GM19438 (cell line): ENCODE measurements at regions not wholly inside any gene's neighbourhood (a gene's known extent, or its start where the extent isn't known, plus 50 kb on each side); places are given as distances from the start of the nearest gene placed in this dataset.

ENCODE experiments used
- ATAC-seq: cut with Tn5 transposase; IDR thresholded peaks from one replicate; pipeline ENCODE4 v1.9.1; 2021; ENCODE audit warnings: low read depth; ENCODE audit not compliant: unreplicated experiment

DNA sequence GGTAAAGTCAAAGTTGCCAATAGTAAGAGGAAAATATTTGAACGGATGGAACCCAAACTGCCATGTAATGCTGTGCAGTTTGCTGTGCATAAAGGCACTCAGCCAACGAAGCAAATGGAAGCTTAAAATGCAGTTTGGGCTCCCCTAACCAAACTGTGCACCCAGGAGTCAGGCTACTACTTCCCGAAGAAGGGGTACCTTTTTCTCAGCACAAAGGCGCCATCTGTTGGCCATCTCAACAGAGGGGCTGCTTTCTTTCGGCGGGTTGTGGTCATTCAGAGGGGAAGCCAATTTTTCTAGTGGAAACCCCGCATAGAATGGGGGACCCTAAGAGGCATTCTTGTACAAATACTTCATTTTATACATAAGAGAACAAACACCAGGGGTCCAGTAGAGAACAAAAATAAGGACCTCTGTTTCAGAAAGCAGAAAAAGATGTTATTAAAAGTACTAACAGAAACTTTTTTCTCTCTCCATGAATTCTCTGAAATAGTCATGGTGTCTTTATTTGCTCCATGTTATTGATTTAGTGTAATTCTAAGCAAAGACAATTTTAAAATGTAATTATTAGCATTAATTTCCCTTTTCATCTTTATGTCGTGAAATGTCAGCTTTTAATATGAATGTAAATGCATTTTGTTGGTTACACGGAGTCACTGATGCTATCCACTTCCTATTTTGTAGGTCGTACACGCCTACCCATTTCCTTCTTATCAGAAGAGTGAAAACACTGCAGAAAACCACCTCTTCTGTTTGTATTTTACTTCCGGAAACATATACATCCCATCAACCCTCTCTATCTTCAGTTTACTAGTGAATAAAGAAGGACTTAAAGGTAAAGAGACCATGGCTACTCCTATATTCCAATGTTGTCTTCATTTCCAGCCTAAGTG is 453.3 kb downstream of the KCNJ2 start:
- no peak for ATAC-seq

- no peak for ATAC-seq
Measured at GRCh38 chr17:70624211-70624610, 454.9 kb downstream of the KCNJ2 start.

- no peak for ATAC-seq
Measured at GRCh38 chr17:70629902-70630301, 460.6 kb downstream of the KCNJ2 start.

- no peak for ATAC-seq
Measured at GRCh38 chr17:70636517-70637133, 467.3 kb downstream of the KCNJ2 start.

- no peak for ATAC-seq
Measured at GRCh38 chr17:70642059-70642458, 472.7 kb downstream of the KCNJ2 start.

- no peak for ATAC-seq
Measured at GRCh38 chr17:70644096-70644495, 474.8 kb downstream of the KCNJ2 start.

DNA sequence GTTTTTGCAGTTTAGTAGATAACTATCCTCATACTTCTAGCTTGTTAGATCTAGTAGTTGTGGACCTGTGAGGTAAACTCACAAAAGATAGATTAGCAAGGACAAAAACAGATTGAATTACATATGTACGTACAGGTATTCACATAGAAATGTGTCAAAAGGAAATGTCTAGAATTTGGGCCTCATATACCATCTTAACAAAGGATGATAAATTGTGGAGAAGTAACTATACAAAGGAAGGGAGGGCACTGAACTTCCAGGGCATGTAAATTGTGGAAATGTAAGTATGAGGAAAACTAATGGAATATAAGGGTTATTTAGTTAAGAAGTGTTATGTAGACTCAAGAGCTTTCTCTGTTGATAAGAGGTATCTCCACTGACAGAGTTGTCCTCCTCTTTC is 477.3 kb downstream of the KCNJ2 start:
- ATAC-seq, result no peak

DNA sequence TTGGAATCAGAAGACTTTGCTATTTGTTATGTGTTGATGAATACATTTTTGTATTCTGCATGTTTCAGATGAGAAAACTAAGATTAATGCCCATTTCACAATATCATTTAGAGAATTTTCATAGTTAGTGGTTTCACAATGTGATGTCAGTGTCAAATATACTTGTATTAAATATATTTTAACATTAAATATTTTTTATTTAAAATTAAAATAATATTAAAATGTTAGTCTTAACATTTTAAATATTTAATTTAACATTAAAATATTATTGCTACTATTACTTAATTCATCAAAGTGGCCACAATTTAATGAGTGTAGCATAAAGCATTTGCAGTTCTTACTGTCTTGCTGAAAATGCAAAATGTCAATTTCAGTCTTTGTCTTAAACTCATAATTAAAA is 478.8 kb downstream of the KCNJ2 start:
- no peak for ATAC-seq

DNA sequence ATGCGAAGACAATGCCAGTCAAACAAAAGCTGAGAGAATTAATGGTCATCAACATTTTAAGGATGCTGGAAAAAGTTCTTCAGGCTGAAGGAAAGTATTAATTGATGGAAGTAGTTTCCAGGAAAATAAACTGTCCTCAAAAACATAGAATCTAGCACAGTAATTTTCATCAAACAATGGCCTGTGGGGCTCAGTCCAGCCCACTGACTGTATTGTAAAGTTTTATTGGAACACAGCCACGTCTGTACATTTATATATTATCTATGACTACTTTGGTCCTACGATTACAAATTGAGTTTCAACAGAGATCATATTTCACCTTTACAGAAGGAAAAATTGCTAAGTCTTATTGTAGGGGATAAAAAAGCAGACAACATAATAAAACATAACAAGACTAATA is 484.5 kb downstream of the KCNJ2 start:
- ATAC-seq, result no peak

GRCh38 chr17:70654706-70655105 is 485.4 kb downstream of the KCNJ2 start:
- no peak for ATAC-seq

DNA sequence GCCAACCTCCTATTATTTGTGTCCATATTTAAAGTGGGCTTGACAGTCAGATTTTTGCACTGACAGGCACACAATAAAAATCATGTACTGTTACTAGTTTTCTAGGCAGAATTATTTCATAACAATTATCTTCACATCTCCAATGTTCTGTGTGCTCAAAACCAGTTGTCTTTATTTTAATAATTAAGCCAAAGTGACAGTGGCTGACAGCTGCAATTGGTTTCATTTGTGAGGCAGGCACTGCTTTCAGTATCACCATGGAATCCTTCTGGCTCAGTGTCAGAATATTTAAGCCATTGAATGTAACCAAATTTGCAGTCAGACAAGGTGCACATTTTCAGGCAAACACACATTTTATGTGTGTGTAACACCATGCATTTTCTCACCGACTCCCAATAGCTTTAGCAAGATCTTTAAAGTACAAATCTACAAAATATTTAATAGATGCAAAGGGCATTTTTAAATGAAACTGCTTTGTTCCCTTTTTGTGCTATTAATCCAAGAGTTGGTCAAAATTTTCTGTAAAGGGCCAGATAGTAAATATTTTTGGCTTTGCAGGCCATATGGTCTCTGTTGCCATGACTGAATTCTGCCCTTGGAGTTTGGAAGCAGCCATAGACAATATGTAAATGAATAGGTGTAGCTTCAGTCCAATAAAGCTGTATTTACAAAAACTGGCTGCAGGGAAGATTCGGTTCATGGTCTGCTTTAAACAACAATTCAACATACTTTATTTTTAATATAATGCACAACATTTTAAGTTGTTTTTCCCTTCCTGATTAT is 486.0 kb downstream of the KCNJ2 start:
- ATAC-seq, result peak; percentile 78

GRCh38 chr17:70658317-70658716 is 489.0 kb downstream of the KCNJ2 start:
- no peak for ATAC-seq

GRCh38 chr17:70658840-70659239 is 489.5 kb downstream of the KCNJ2 start:
- ATAC-seq, result no peak

DNA sequence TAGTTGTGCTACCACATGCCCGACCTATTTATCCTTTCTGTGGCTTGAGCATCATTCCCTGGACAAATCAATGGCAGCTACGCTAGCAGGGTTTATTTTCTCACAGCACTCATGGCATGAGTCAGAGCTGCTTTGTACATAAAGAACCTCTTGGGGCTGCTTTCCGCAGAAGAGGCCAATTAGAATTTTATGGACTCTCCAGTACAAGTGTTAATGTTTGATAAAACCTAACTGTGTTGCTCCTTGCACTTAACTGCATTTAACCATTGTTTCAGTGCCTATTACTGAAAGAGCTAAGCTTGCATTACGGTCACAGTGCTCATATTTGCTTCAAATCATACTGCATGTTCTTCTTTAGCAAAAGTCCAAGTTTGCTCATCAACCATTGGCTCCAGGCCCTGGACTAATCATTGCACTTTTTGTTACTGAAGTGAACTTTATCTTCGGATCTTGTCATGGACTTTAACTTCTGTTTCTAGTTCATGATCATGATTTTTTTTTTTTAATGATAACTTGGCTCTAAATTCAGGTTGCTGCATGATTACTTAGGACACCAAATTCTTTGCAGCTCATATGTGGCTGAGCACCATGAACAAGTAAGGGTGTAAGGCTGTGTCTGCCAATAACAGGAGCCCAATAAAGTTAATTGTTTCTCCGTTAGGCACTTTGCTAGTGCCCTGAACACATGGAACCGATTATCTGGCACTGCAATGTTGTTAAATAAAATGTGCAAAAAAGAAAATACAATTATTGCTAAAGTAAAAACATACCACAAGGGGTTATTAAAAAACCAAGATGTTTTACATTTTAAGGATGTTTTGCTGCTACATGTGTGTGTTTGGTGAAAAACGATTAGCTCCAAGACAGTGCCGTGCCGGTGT is 492.2 kb downstream of the KCNJ2 start:
- ATAC-seq, result no peak

DNA sequence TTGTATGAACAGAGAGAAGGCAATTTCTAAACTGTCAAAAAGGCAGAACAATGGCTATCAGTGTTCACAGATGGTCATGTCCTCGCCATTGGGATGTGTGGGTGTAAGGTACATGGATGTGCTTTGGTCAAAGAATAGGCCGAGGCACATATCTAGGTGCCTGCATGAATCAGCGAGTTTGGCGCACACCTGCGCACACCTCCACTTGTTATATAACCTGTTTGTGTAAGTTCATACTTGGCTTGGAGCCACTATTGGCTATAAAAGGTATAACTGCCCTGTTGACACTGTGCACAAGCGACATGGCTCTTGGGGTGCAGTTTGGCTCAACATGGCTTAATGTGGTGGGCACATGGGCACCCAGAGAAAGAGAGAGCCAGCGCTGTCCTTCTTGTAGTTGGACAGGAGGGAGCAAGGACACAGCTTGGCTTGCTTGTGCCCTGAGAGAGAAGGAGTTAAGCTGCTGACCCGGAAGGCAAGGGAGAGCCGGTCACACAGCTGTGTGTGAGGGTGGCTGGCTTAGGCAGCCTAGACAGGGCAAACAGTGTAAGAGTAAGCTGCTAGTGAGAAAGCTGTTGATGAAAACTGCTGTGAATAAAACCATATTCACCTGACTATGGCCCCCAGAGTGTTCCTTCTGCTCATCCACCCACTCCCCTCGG is 499.1 kb downstream of the KCNJ2 start:
- no peak for ATAC-seq

DNA sequence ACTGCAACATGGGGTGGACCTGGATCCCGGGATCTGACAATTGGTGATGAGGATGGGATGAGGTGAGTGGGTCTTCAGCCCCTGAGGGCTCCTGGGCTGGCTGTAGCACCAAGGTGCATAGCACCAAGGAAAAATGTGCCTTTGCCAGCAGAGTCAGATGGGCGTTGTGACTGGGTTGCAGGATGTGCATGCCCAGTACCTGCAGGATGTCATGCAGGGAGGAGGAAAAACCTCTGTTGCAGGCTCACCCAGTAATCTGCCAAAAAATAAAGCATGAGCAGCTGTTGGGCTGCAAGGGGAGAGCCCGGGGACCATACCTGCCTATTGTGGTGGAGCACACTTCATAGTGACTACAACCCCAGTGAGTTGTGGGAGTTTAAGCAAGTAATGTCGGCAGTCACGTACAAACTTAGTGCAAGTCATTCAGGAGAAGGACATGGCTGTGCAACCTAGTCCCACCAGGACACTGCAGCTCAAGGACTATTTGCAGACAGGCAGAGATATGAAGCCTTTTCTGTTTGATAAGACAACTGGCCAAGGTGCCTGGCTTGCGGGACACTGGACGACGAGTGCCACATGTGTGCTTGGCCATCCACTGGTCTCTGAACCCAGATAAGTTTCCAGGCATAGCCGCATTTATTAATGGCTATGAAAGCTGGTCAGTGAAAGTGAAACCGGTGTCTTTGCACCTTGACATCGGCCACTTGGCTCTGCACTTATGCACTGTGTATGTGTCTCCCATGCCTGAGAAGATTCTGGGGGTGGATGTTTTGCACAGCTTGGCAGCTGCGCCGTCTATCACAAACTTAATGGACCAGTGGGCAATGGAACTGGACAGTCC is 499.8 kb downstream of the KCNJ2 start:
- no peak for ATAC-seq

- ATAC-seq, result no peak
Measured at GRCh38 chr17:70674061-70674460, 504.7 kb downstream of the KCNJ2 start.

- no peak for ATAC-seq
Measured at GRCh38 chr17:70675070-70675590, 505.8 kb downstream of the KCNJ2 start.
